ENCODE measurements at regions not wholly inside any gene's neighbourhood (a gene's known extent, or its start where the extent isn't known, plus 50 kb on each side); places are given as distances from the start of the nearest gene placed in this dataset.
"Not testable (repeated sequence)": the region's sequence is repeated elsewhere in the genome, so short reads cannot be mapped to it uniquely, and the experiment has no call there.

DNA sequence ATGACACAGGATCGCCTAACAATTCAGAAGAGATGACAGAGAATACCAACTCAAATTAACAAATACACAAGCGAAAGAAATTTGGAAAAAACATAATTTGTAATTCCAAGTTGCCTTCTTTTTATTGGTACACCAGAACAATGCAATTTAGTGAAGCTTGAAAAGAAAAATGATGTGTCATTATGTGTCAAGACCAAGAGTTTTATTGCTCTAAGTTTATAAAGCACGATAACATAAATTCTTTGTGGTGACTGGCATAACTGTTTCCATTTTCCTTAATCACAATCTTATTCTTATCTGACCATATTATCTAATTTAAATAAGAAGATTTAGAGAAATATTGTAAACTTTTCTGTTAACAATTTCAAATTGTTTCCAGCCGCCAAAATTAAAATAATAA, 273.2 kb upstream of the TECRL start (continued):
- no peak for TF ChIP-seq ATF3 (IDR thresholded peaks at IDR 0.05; ENCODE audit: insufficient read depth, low read depth, low read length)
- TF ChIP-seq YY1 (IDR thresholded peaks at IDR 0.05; ENCODE audit: low read depth, low read length): no peak
- TF ChIP-seq KDM1A (IDR thresholded peaks at IDR 0.05; ENCODE audit: borderline replicate concordance, low read length): no peak

DNA sequence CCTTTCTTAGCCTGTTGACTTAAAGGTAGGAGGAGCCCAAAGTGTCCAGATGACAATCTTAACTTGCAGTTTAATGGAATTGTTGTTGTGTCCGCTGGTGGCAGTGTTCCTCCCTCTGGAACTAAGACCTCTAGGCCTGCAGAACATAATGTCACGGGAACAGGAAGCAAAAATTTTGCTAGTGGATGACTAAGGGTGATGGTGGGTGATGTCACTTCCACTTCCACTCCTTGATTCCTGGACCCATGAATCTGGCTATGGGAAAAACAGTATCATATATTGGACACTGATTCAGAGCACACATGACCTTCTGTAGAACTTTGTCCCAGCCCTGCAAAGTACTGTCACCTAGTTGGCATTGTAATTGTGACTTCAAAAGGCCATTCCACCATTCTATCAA, 263.9 kb upstream of the TECRL start:
- H3K4me2 ChIP-seq (ENCODE audit: insufficient read depth in 1 of 2, low read depth in 2 of 2, low read length in 2 of 2); H3K79me2 ChIP-seq (ENCODE audit: control insufficient read depth in 1 of 2, insufficient read depth in 2 of 2, low read length in 2 of 2); POLR2A ChIA-PET (ENCODE audit: partially characterized antibody); H3K27me3 ChIP-seq (replicated peaks in 1 of 4; ENCODE audit: control insufficient read depth in 3 of 4, extremely low read depth in 1 of 4, insufficient read depth in 3 of 4, low read length in 3 of 4); H2BK20ac ChIP-seq (ENCODE audit: low read length); H3K79me1 ChIP-seq (ENCODE audit: low read depth, low read length); H3K9ac ChIP-seq (replicated peaks in 1 of 4; ENCODE audit: extremely low read depth in 1 of 4, low read depth in 3 of 4, low read length in 3 of 4); H3K9me3 ChIP-seq (ENCODE audit: insufficient read depth in 2 of 2, low read depth in 1 of 2, low read length in 1 of 2); H3K56ac ChIP-seq (replicated peaks; ENCODE audit: insufficient read length, low read depth, low read length); H3K18ac ChIP-seq (ENCODE audit: extremely low read depth, low read length); H3K4ac ChIP-seq (replicated peaks; ENCODE audit: insufficient read length, low read depth, low read length); H2AFZ ChIP-seq (ENCODE audit: low read length); H3K23ac ChIP-seq (ENCODE audit: insufficient read length); H3K36me3 ChIP-seq (ENCODE audit: control insufficient read depth in 2 of 4, insufficient read depth in 4 of 4, low read length in 3 of 4); H4K5ac ChIP-seq (ENCODE audit: insufficient read length, low read depth, low read length); DNase-seq (ENCODE audit: low read depth in 1 of 2, low spot score in 2 of 2); H2BK5ac ChIP-seq (ENCODE audit: low read depth, low read length); H2BK120ac ChIP-seq (replicated peaks; ENCODE audit: low read depth, low read length); H3K23me2 ChIP-seq (ENCODE audit: low read depth, low read length); H2BK15ac ChIP-seq (ENCODE audit: low read length); CTCF ChIA-PET (ENCODE audit: partially characterized antibody); H4K20me1 ChIP-seq (replicated peaks in 1 of 2; ENCODE audit: control insufficient read depth in 1 of 2, insufficient read depth in 2 of 2, low read length in 2 of 2); H2AK5ac ChIP-seq (ENCODE audit: low read depth, low read length); H3K27ac ChIP-seq (ENCODE audit: low read depth, low read length); H3K14ac ChIP-seq (ENCODE audit: insufficient read length); H3K4me1 ChIP-seq (replicated peaks in 1 of 4; ENCODE audit: control insufficient read depth in 3 of 4, insufficient read depth in 4 of 4, low read length in 3 of 4); H3K4me3 ChIP-seq (ENCODE audit: extremely low read depth in 1 of 4, insufficient read depth in 2 of 4, low read depth in 3 of 4, low read length in 4 of 4); H2BK12ac ChIP-seq (ENCODE audit: low read depth, low read length); FAIRE-seq; H4K8ac ChIP-seq (ENCODE audit: extremely low read depth, insufficient read depth, low read length); H4K91ac ChIP-seq (replicated peaks; ENCODE audit: insufficient read length, low read length): not testable (repeated sequence)
- WGBS, 2 experiments (ENCODE audit: extremely low coverage in 1 of 2, insufficient coverage in 1 of 2, insufficient read length in 1 of 2, insufficient replicate concordance in 2 of 2, low coverage in 1 of 2, low lambda C conversion rate in 2 of 2, missing lambda C conversion rate in 1 of 2): 100% methylated on average over 2 of the region's 2 CpGs; no CpG with 5 or more reads in 1 of the 2 experiments
